ENCODE measurements at regions not wholly inside any gene's neighbourhood (a gene's known extent, or its start where the extent isn't known, plus 50 kb on each side); places are given as distances from the start of the nearest gene placed in this dataset.

DNA sequence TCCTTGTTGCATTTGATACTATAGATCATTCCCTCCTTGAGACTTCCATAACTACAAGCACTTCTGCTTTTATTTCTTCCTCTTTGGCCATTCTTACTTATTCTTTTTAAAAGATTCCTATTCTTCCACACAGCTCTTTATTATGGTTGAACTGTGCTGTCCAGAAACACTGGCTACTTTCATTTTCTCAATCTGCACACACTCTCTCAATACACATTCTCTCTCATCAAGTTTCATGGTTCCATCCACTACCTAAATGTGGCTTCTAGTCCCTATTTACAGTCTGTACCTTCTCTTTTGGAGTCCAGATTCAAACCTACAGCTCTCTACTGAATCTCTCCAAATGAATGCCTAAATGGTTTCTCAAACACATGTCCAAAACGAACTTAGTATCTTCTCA lies 214.3 kb upstream of the RSPO3 start:
- TF ChIP-seq, protein P1, sequence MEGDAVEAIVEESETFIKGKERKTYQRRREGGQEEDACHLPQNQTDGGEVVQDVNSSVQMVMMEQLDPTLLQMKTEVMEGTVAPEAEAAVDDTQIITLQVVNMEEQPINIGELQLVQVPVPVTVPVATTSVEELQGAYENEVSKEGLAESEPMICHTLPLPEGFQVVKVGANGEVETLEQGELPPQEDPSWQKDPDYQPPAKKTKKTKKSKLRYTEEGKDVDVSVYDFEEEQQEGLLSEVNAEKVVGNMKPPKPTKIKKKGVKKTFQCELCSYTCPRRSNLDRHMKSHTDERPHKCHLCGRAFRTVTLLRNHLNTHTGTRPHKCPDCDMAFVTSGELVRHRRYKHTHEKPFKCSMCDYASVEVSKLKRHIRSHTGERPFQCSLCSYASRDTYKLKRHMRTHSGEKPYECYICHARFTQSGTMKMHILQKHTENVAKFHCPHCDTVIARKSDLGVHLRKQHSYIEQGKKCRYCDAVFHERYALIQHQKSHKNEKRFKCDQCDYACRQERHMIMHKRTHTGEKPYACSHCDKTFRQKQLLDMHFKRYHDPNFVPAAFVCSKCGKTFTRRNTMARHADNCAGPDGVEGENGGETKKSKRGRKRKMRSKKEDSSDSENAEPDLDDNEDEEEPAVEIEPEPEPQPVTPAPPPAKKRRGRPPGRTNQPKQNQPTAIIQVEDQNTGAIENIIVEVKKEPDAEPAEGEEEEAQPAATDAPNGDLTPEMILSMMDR (IDR thresholded peaks at IDR 0.05), result no peak
- no peak for TF ChIP-seq EZH2phosphoT487 (IDR thresholded peaks at IDR 0.05)

Measured in neural progenitor cell (in vitro differentiated cells).